Mesothelial cell of epicardium (in vitro differentiated cells): ENCODE measurements at regions not wholly inside any gene's neighbourhood (a gene's known extent, or its start where the extent isn't known, plus 50 kb on each side); places are given as distances from the start of the nearest gene placed in this dataset.

Experiments used
- DNase-seq, 2 experiments: peaks; one replicate each; pipeline ENCODE4 v3.0.0; 2021; ENCODE audit warnings: low spot score in 2 of 2; ENCODE audit not compliant: unreplicated experiment in 2 of 2
- H3K27ac Mint-ChIP-seq: 2 replicates; pipeline ENCODE4 v1.8.0; 2021; ENCODE audit warnings: mixed read lengths
- H3K27me3 Mint-ChIP-seq: 2 replicates; pipeline ENCODE4 v1.8.0; 2021; ENCODE audit warnings: low read depth, mixed read lengths
- H3K36me3 Mint-ChIP-seq: 2 replicates; pipeline ENCODE4 v1.8.0; 2021; ENCODE audit warnings: mixed read lengths
- H3K4me1 Mint-ChIP-seq: 2 replicates; pipeline ENCODE4 v1.8.0; 2021; ENCODE audit warnings: mixed read lengths
- H3K4me3 Mint-ChIP-seq: 2 replicates; pipeline ENCODE4 v1.8.0; 2021; ENCODE audit warnings: mild to moderate bottlenecking, moderate library complexity, mixed read lengths
- H3K9me3 Mint-ChIP-seq: 2 replicates; pipeline ENCODE4 v1.8.0; 2021; ENCODE audit warnings: mixed read lengths
- TF ChIP-seq, protein P1 (sequence below): fragments of 200-600 bp; sonication (generic); IDR thresholded peaks from one replicate; pipeline ENCODE4 v1.5.0; 2021; ENCODE audit warnings: antibody characterized with exemption; ENCODE audit not compliant: unreplicated experiment

DNA sequence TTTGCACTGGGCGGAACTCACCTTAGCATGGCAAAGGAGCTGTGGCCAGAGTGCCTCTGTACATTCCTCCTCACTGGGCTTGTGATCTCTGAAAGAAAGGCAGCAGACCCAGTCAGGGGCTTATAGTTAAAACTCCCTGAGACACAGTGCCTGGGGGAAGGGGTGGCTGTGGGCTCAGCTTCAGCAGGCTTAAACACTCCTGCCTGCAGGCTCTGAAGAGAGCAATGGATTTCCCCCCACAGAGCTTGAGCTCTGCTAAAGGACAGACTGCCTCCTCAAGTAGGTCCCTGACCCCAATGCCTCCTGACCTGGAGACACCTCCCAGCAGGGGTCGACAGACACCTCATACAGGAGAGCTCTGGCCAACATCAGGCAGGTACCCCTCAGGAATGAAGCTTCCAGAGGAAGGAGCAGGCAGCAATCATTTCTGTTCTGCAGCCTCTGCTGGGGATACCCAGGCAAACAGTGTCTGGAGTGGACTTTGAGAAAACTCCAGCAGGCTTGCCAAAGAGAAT is 327.5 kb upstream of the SLC16A7 start:
- H3K27me3 Mint-ChIP-seq: no peaks in the 10 kb centered on the region
- no peak overlapping the region for H3K4me3 Mint-ChIP-seq
- no peak overlapping the region for H3K27ac Mint-ChIP-seq
- TF ChIP-seq, protein P1, sequence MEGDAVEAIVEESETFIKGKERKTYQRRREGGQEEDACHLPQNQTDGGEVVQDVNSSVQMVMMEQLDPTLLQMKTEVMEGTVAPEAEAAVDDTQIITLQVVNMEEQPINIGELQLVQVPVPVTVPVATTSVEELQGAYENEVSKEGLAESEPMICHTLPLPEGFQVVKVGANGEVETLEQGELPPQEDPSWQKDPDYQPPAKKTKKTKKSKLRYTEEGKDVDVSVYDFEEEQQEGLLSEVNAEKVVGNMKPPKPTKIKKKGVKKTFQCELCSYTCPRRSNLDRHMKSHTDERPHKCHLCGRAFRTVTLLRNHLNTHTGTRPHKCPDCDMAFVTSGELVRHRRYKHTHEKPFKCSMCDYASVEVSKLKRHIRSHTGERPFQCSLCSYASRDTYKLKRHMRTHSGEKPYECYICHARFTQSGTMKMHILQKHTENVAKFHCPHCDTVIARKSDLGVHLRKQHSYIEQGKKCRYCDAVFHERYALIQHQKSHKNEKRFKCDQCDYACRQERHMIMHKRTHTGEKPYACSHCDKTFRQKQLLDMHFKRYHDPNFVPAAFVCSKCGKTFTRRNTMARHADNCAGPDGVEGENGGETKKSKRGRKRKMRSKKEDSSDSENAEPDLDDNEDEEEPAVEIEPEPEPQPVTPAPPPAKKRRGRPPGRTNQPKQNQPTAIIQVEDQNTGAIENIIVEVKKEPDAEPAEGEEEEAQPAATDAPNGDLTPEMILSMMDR: no peak
- peaks cover 35% of the 10 kb centered on the region for H3K9me3 Mint-ChIP-seq
- DNase-seq: no peak
- H3K36me3 Mint-ChIP-seq: no peaks in the 10 kb centered on the region
- no peaks in the 10 kb centered on the region for H3K4me1 Mint-ChIP-seq

DNA sequence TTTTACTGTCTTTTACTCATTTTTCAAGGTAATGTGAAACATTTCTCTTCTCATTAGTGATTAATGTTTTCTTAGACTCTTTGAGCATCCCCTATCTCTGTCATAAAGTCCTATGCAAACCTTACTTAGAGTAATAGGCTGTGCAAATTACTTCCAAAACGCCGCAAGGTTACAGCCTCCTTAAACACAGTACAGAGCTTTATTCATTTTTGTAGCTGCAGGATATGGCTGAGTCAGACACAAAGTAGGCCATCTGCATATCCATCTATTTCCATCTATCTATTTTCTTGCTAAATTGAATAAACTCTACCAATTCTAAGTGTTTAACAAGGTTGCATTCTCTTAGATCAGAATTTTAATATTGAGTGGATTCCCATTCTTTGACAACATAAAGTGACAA is 335.6 kb upstream of the SLC16A7 start:
- Mint-ChIP-seq H3K36me3 (no peaks in the 10 kb centered on the region), H3K4me1 (no peaks in the 10 kb centered on the region), H3K27me3 (no peaks in the 10 kb centered on the region), H3K27ac (no peak overlapping the region), H3K9me3 (no peaks in the 10 kb centered on the region), H3K4me3 (no peak overlapping the region)
- no peak for DNase-seq
- TF ChIP-seq, protein P1: no peak

DNA sequence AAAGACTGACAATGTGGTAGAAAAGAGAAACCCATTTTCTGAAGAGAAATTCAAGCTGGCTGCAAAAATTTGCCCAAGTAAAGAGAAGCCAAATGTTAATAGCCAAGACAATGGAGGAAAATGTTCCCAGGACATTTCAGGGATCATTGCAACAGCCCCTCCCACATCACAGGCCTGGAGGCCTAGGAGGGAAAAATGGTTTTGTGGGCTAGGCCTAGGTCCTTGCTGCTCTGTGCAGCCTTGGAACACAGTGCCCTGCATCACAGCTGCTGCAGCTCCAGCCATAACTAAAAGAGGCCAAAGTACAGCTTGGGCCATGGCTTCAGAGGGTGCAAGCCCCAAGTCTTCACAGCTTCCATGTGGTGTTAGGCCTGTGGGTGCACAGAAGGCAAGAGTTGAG is 332.4 kb upstream of the LRIG3 start:
- TF ChIP-seq, protein P1: no peak
- H3K4me3 Mint-ChIP-seq: no peak overlapping the region
- no peaks in the 10 kb centered on the region for H3K27me3 Mint-ChIP-seq
- no peak overlapping the region for H3K27ac Mint-ChIP-seq
- DNase-seq: no peak
- H3K9me3 Mint-ChIP-seq: peaks cover 21% of the 10 kb centered on the region
- H3K4me1 Mint-ChIP-seq: no peaks in the 10 kb centered on the region
- no peaks in the 10 kb centered on the region for H3K36me3 Mint-ChIP-seq

DNA sequence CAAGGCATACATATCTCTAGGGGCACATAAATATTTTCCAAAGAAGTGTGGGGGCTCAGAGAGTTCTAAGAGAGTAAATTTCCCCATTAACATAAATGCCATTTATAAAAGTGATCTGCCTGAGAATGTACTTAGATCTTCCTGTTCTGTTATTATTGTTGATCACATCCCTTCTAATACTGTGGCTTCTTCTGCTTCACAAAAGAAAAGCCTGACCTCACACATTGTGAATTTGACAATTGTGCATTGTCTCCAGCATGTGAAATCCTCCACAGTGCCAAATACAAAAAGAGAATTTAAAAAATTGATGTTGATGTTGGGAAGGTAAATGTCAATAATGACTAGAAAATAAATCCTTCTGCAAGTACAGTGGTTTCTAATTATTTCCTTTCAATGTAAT is 330.5 kb upstream of the LRIG3 start:
- H3K36me3 Mint-ChIP-seq: no peaks in the 10 kb centered on the region
- H3K9me3 Mint-ChIP-seq: peaks cover 26% of the 10 kb centered on the region
- no peak overlapping the region for H3K4me3 Mint-ChIP-seq
- H3K27me3 Mint-ChIP-seq: no peaks in the 10 kb centered on the region
- no peak for DNase-seq
- no peaks in the 10 kb centered on the region for H3K4me1 Mint-ChIP-seq
- TF ChIP-seq, protein P1: no peak
- no peak overlapping the region for H3K27ac Mint-ChIP-seq

DNA sequence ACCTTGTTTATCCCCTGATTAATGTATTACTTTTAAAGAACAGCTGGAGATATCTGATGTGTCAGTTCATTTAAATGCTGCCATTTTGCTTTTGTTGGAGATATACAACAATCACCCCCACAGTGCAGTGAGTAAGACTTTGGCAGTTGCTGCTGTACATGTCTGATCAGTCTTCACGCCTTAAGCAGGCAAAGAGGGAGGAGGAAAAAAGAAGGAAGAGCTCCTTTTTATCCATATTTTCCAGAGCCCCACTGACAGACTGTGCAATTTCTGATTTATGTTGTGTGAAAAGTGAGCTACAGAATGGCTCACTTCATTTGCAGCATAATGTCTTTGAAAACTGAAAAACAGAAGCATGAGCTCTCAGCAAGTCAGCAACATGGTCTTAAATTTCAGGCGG is 319.7 kb upstream of the LRIG3 start:
- Mint-ChIP-seq H3K27ac (no peak overlapping the region), H3K36me3 (no peaks in the 10 kb centered on the region), H3K4me1 (no peaks in the 10 kb centered on the region), H3K9me3 (peaks cover 9% of the 10 kb centered on the region), H3K4me3 (no peak overlapping the region), H3K27me3 (no peaks in the 10 kb centered on the region)
- no peak for DNase-seq
- TF ChIP-seq, protein P1: no peak

DNA sequence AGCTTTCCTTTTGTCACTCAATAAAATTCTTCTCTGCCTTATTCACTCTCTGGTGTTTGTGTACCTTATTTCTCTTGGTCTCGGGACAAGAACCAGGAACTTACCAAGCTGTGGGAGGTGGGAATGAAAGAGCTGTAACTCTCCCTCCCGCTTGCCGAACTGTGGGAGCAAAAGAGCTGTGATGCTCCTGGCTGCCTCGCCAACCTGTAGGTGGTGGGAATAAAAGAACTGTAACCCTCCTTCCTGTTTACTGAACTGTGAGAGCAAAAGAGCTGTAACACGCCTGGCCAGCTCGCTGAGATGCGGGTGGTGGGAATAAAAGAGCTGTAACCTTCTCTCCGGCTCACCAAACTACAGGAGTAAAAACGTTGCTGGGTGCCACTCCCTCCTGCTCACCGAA is 314.1 kb upstream of the LRIG3 start:
- H3K4me1 Mint-ChIP-seq: no peaks in the 10 kb centered on the region
- no peak overlapping the region for H3K27ac Mint-ChIP-seq
- no peak for DNase-seq
- TF ChIP-seq, protein P1: no peak
- no peaks in the 10 kb centered on the region for H3K27me3 Mint-ChIP-seq
- H3K36me3 Mint-ChIP-seq: no peaks in the 10 kb centered on the region
- H3K4me3 Mint-ChIP-seq: no peak overlapping the region
- no peaks in the 10 kb centered on the region for H3K9me3 Mint-ChIP-seq
